ENCODE measurements at regions not wholly inside any gene's neighbourhood (a gene's known extent, or its start where the extent isn't known, plus 50 kb on each side); places are given as distances from the start of the nearest gene placed in this dataset.

DNA sequence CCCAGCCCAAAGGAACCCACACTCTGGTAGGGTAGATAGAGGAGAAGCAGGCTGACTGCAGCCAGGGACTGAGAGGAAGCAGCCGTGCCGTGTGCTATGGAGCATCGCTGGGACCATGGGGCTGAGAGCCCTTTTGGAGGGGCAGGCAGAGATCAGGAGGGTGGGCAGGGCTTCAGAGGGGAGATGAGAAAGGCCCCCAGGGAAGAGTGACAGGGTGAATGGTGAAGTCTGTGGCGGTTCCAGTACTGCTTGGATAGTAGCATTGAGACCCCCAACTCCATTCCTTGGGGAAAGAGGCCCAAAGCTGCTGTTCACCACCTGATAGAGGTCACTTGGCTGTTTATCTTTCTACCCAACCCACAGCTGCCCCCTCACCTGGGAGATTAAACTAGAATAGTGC is 80.0 kb upstream of the MRPS22 start:
- no peak for DNase-seq (ENCODE audit: low read depth, low spot score)
- Histone ChIP-seq H3K79me2 (ENCODE audit: control insufficient read depth, insufficient read depth, low read length) (no peaks in the 10 kb centered on the region), H3K4me3 (no peak overlapping the region), H3K4me2 (ENCODE audit: control insufficient read depth, insufficient read depth) (no peak overlapping the region), H3K9me3 (replicated peaks; ENCODE audit: control insufficient read depth, insufficient read depth, low read length) (no peaks in the 10 kb centered on the region), H3K36me3 (ENCODE audit: control insufficient read depth in 2 of 2, insufficient read depth in 2 of 2, low read length in 1 of 2) (no peaks in the 10 kb centered on the region), H4K20me1 (ENCODE audit: control insufficient read depth, insufficient read depth) (no peaks in the 10 kb centered on the region), H3K9ac (ENCODE audit: control insufficient read depth, insufficient read depth, low read length) (no peak overlapping the region), H3K27ac (ENCODE audit: control insufficient read depth, insufficient read depth) (no peak overlapping the region), H3K4me1 (ENCODE audit: control insufficient read depth, insufficient read depth, low read length) (no peaks in the 10 kb centered on the region), H3K27me3 (replicated peaks in 1 of 2; ENCODE audit: control insufficient read depth in 2 of 2, insufficient read depth in 2 of 2, low read length in 1 of 2) (no peaks in the 10 kb centered on the region), H2AFZ (ENCODE audit: control insufficient read depth, low read depth, low read length) (no peak overlapping the region)
- in situ Hi-C loops (cut with MboI) = no loop called here
- no TSS peak for BruUV-seq (replicated peaks)
- no peak for FAIRE-seq
- SMC1A ChIA-PET (ENCODE audit: uncharacterized antibody, unreplicated experiment) = no interaction called here
- no peak for TF ChIP-seq CHD1 (IDR thresholded peaks at IDR 0.05; ENCODE audit: low read depth, low read length)
- intact Hi-C loops (cut with micrococcal nuclease; ENCODE audit: unreplicated experiment) = no loop called here
- POLR2A ChIA-PET = no interaction called here
- ATAC-seq = no peak
- RAD21 ChIA-PET (ENCODE audit: unreplicated experiment) = no interaction called here
- 72% methylated on average over 4 of the region's 4 CpGs for WGBS (ENCODE audit: insufficient coverage, insufficient replicate concordance, low lambda C conversion rate, missing lambda C conversion rate)
- CTCF ChIA-PET = no interaction called here

DNA sequence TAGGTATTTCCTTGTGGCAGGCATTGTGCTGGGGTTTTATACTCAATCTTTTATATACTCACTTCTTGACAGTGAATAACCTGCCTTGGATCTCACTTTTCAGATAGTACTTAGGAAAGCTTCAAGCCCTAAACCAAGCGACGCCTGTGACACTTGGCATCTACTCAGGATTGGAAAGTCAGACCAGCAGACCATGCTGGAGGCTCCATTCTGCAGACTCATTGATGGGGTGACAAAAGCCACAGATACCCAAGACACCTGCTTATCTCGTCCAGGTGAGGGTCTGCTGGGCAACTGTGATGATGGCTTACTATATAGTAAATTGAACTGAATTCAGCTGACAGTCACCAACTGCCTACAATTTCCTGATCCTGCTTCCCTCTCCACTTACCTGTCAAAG is 79.4 kb upstream of the MRPS22 start:
- H4K20me1 ChIP-seq (ENCODE audit: control insufficient read depth, insufficient read depth) = no peaks in the 10 kb centered on the region
- intact Hi-C loops (cut with micrococcal nuclease; ENCODE audit: unreplicated experiment) = no loop called here
- RAD21 ChIA-PET (ENCODE audit: unreplicated experiment) = no interaction called here
- H3K4me3 ChIP-seq = no peak overlapping the region
- no peak overlapping the region for H2AFZ ChIP-seq (ENCODE audit: control insufficient read depth, low read depth, low read length)
- H3K27me3 ChIP-seq (replicated peaks in 1 of 2; ENCODE audit: control insufficient read depth in 2 of 2, insufficient read depth in 2 of 2, low read length in 1 of 2) = no peaks in the 10 kb centered on the region
- SMC1A ChIA-PET (ENCODE audit: uncharacterized antibody, unreplicated experiment) = no interaction called here
- POLR2A ChIA-PET = no interaction called here
- H3K4me2 ChIP-seq (ENCODE audit: control insufficient read depth, insufficient read depth) = no peak overlapping the region
- no peak overlapping the region for H3K27ac ChIP-seq (ENCODE audit: control insufficient read depth, insufficient read depth)
- no peaks in the 10 kb centered on the region for H3K79me2 ChIP-seq (ENCODE audit: control insufficient read depth, insufficient read depth, low read length)
- 62% methylated on average over 3 of the region's 3 CpGs for WGBS (ENCODE audit: insufficient coverage, insufficient replicate concordance, low lambda C conversion rate, missing lambda C conversion rate)
- BruUV-seq (replicated peaks) = no TSS peak
- no peak overlapping the region for H3K9ac ChIP-seq (ENCODE audit: control insufficient read depth, insufficient read depth, low read length)
- CTCF ChIA-PET = no interaction called here
- H3K9me3 ChIP-seq (replicated peaks; ENCODE audit: control insufficient read depth, insufficient read depth, low read length) = no peaks in the 10 kb centered on the region
- FAIRE-seq (no peak), ATAC-seq (no peak), DNase-seq (ENCODE audit: low read depth, low spot score) (no peak)
- H3K4me1 ChIP-seq (ENCODE audit: control insufficient read depth, insufficient read depth, low read length) = no peaks in the 10 kb centered on the region
- H3K36me3 ChIP-seq (ENCODE audit: control insufficient read depth in 2 of 2, insufficient read depth in 2 of 2, low read length in 1 of 2) = no peaks in the 10 kb centered on the region
- in situ Hi-C loops (cut with MboI) = no loop called here
- no peak for TF ChIP-seq BCL11A (IDR thresholded peaks at IDR 0.05; ENCODE audit: low read depth, low read length)
- TF ChIP-seq ZNF24 (IDR thresholded peaks at IDR 0.05) = no peak
- TF ChIP-seq NR2F1 (conservative IDR thresholded peaks at IDR 0.05) = no peak
- no peak for TF ChIP-seq BMI1 (IDR thresholded peaks at IDR 0.05; ENCODE audit: borderline replicate concordance)
- TF ChIP-seq MEF2B (IDR thresholded peaks at IDR 0.05; ENCODE audit: partially characterized antibody, poor library complexity, severe bottlenecking) = no peak
- TF ChIP-seq, protein P1, sequence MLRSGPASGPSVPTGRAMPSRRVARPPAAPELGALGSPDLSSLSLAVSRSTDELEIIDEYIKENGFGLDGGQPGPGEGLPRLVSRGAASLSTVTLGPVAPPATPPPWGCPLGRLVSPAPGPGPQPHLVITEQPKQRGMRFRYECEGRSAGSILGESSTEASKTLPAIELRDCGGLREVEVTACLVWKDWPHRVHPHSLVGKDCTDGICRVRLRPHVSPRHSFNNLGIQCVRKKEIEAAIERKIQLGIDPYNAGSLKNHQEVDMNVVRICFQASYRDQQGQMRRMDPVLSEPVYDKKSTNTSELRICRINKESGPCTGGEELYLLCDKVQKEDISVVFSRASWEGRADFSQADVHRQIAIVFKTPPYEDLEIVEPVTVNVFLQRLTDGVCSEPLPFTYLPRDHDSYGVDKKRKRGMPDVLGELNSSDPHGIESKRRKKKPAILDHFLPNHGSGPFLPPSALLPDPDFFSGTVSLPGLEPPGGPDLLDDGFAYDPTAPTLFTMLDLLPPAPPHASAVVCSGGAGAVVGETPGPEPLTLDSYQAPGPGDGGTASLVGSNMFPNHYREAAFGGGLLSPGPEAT (IDR thresholded peaks at IDR 0.05; ENCODE audit: low read depth) = no peak
- TF ChIP-seq, protein P2, sequence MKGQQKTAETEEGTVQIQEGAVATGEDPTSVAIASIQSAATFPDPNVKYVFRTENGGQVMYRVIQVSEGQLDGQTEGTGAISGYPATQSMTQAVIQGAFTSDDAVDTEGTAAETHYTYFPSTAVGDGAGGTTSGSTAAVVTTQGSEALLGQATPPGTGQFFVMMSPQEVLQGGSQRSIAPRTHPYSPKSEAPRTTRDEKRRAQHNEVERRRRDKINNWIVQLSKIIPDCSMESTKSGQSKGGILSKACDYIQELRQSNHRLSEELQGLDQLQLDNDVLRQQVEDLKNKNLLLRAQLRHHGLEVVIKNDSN (IDR thresholded peaks at IDR 0.05; ENCODE audit: borderline replicate concordance, extremely low read length, insufficient read depth, low read depth, low read length) = no peak
- TF ChIP-seq POLR2AphosphoS5 (IDR thresholded peaks at IDR 0.05; ENCODE audit: low read length) = no peak
- TF ChIP-seq NFYB (IDR thresholded peaks at IDR 0.05; ENCODE audit: insufficient read depth, low read depth, low read length) = no peak
- no peak for TF ChIP-seq BACH1 (IDR thresholded peaks at IDR 0.05; ENCODE audit: borderline replicate concordance)
- no peak for TF ChIP-seq BCLAF1 (IDR thresholded peaks at IDR 0.05)
- no peak for TF ChIP-seq POLR2AphosphoS2 (IDR thresholded peaks at IDR 0.05; ENCODE audit: low read depth, low read length)
- no peak for TF ChIP-seq POLR2A (IDR thresholded peaks at IDR 0.05; ENCODE audit: low read depth, low read length)
- no peak for TF ChIP-seq GATAD2B (conservative IDR thresholded peaks at IDR 0.05; ENCODE audit: low read depth)

Measured in GM12878 (cell line).